Fibroblast of the aortic adventitia (primary cell): ENCODE measurements at regions not wholly inside any gene's neighbourhood (a gene's known extent, or its start where the extent isn't known, plus 50 kb on each side); places are given as distances from the start of the nearest gene placed in this dataset.

ENCODE experiments used
- DNase-seq: peaks from one replicate; pipeline ENCODE4 v3.0.0-alpha.2; 2010; ENCODE audit warnings: low read depth
- H3K4me3 ChIP-seq: 2 replicates; pipeline ENCODE4 v1.5.1; 2011; ENCODE audit warnings: low read depth, mild to moderate bottlenecking, control low read depth, low read length, moderate library complexity
- TF ChIP-seq, protein P1 (sequence below): IDR thresholded peaks from 2 replicates; pipeline ENCODE4 v1.5.1; 2011; ENCODE audit warnings: mild to moderate bottlenecking, low read length, control low read depth, inconsistent platforms; ENCODE audit not compliant: insufficient read depth

DNA sequence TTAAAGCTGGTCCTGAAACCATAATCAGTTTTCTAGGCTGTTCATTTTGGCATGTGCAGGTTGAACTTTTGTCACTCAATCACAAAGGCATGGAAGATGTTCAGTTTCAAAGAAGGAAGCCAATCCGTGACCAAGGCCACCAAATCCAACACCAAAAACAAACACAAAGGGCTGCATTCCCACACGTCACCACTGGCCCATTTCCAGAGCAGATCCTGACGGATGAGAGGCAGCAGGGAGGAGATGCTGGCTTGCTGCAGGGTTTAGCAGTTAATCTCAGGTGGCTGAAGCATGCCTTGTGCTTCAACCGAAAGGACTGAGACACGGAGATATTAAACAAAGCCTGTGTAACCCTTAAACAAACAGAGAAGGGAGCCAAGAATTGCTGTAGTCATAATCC lies 191.9 kb upstream of the CTAGE1 start:
- TF ChIP-seq, protein P1, sequence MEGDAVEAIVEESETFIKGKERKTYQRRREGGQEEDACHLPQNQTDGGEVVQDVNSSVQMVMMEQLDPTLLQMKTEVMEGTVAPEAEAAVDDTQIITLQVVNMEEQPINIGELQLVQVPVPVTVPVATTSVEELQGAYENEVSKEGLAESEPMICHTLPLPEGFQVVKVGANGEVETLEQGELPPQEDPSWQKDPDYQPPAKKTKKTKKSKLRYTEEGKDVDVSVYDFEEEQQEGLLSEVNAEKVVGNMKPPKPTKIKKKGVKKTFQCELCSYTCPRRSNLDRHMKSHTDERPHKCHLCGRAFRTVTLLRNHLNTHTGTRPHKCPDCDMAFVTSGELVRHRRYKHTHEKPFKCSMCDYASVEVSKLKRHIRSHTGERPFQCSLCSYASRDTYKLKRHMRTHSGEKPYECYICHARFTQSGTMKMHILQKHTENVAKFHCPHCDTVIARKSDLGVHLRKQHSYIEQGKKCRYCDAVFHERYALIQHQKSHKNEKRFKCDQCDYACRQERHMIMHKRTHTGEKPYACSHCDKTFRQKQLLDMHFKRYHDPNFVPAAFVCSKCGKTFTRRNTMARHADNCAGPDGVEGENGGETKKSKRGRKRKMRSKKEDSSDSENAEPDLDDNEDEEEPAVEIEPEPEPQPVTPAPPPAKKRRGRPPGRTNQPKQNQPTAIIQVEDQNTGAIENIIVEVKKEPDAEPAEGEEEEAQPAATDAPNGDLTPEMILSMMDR, result no peak
- peak; percentile 52 for DNase-seq
- H3K4me3 ChIP-seq, result no peak overlapping the region

DNA sequence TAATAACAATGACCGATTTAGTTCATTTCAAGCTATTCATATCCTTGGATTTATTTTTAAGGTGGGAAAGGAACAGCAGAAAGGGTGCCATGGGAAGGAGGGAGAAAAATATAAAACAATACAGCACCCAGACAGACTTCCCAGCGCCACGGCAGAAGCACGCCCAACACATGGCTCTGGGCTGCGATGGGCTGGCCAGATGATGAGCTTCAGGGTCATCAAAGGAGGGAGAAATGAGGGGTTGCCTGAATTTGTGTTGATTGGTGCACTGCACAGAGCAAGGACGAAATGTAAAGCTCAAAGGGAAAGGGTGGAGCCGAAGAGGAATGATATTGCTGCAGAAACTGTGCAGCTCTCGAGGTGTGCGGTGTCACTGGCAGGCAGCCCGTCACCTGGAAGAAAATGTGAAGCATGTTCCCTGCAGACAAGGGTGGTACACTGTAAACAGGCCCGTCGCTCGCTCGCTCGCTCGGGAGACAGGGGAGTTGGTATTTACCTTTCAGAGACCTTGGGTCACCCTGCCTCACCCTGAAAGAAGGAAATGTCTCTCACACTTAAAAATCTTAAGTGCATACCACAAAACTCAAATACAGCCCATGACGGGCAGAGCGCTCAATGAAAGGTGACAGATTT lies 195.5 kb upstream of the CTAGE1 start:
- TF ChIP-seq, protein P1, result no peak
- DNase-seq, result no peak
- H3K4me3 ChIP-seq, result no peak overlapping the region

DNA sequence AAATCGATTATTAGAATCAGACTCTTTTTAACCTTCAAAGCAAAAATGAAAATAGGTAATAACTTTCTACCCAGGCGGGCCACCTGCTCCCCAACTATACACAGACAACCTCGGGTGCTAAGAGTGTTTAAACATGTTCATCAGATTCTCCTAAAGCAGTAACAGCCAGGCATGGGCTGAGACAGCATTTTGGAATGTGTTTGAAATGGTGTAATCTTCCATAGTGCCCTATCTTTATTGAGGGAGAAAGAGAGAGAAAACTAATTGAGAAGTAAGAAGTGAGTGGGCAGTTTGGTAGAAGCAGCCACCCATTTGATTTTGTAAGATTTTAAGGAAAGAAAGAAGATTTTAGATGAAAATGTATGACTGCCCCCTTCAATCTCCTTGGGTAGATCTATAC lies 196.1 kb upstream of the CTAGE1 start:
- peak; percentile 37 for DNase-seq
- TF ChIP-seq, protein P1, result no peak
- H3K4me3 ChIP-seq, result no peak overlapping the region

DNA sequence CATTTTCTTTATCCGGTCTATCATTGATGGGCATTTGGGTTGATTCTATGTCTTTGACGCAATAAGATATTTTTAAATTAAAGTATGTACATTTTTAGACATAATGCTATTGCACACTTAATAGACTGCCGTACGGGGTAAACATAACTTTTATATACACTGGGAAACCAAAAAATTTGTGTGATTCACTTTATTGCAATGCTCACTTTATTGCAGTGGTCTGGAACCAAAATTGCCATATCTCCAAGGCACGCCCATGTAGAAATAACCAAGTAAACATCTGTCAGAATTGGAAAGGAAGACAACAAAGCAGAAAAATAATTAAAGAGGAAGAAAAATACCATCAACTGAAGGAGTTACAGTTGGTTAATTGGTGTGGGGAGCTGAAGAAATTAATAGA lies 205.8 kb upstream of the CTAGE1 start:
- no peak for DNase-seq
- TF ChIP-seq, protein P1, result no peak
- H3K4me3 ChIP-seq, result no peak overlapping the region

DNA sequence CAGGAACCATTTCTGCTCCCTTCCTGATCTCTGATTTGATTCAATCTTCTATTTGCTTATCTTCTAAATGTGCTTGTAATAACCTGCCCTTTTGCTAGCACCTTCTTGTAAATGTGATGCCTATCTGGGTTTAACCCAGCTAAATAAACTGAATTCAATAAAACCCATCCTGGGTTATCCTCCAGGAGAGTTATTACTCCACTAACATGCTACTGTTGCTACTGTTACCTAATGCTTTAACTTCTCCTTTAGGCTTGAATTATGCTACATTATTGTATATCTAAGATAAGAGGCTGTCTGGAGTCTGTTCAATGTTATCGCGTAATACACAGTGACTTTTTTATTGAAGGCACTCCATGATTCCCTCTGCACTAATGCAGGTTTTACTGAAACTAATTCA lies 206.5 kb upstream of the CTAGE1 start:
- TF ChIP-seq, protein P1, result no peak
- no peak overlapping the region for H3K4me3 ChIP-seq
- no peak for DNase-seq

DNA sequence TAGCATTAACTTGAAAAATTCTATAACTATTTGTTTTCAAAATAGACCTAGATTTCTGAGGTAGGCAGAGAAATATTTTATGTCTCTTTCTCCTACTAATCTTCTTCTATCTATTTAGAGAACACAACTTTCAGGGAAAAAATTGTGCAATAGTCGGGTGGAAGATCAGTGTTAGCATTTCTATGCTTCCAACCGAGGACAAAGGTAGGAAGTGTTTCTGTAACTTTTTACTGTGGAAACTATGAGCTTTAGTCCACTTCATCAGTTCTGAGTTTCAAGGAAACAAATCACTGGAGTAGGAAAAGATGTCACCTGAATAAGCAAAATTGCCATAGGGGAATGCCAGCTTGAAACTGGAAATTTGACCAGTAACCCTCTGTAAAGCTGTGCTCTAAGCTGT lies 207.7 kb upstream of the CTAGE1 start:
- TF ChIP-seq, protein P1, result no peak
- no peak overlapping the region for H3K4me3 ChIP-seq
- DNase-seq, result no peak

DNA sequence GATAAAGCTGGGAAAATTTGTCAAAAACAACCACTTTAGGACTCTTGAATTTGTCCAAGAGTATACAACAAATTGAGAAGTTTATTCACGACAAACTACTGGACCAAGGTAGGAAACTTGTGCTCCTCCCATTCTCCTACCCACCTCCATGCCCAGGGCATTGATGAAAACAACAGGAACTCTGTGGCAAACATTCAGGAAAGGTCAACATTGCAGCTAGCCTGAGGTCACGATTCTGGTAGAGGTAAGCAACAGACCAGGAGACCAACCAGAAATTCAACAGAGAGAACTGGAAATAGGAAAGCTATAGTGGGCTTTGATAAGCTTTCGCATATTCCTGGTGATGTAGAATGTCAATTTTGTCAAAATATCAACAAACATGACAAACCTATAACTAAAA lies 209.1 kb upstream of the CTAGE1 start:
- no peak overlapping the region for H3K4me3 ChIP-seq
- no peak for DNase-seq
- TF ChIP-seq, protein P1, result no peak
